IMR-90 (cell line): ENCODE measurements at regions not wholly inside any gene's neighbourhood (a gene's known extent, or its start where the extent isn't known, plus 50 kb on each side); places are given as distances from the start of the nearest gene placed in this dataset.

ENCODE experiments used
- ATAC-seq: fragments of 200-7000 bp; cut with Tn5 transposase; 2 replicates; pipeline ENCODE4 v1.9.1; 2020; ENCODE audit warnings: low read depth, mild to moderate bottlenecking, moderate library complexity
- BruUV-seq: library from RNA; stranded (reverse); fragments of 400-500 nt; replicated peaks from 2 replicates; lab custom pipeline; 2021; lab: Mats Ljungman, UMichigan
- CTCF ChIA-PET: fragments of 300-600 bp; formaldehyde crosslinking; extraction: SDS; loops from one replicate; lab custom pipeline; 2021; ENCODE audit warnings: antibody characterized with exemption; lab: Yijun Ruan, JAX
- POLR2A ChIA-PET: fragments of 300-600 bp; sonication (Branson Sonifier 250); formaldehyde crosslinking; loops from one replicate; lab custom pipeline; 2022; ENCODE audit warnings: antibody characterized with exemption; ENCODE audit not compliant: unreplicated experiment; lab: Charles Lee
- DNase-seq: peaks from one replicate; pipeline ENCODE4 v3.0.0; 2013
- H2AFZ ChIP-seq: replicated peaks from 2 replicates; pipeline ENCODE3; 2013; ENCODE audit warnings: low read length, mild to moderate bottlenecking; ENCODE audit not compliant: poor library complexity
- H2AK5ac ChIP-seq: 2 replicates; pipeline ENCODE4 v1.6.1; 2013; ENCODE audit warnings: low read depth, low read length, inconsistent platforms
- H2AK9ac ChIP-seq: replicated peaks from 2 replicates; pipeline ENCODE3; 2013; ENCODE audit warnings: mild to moderate bottlenecking, low read depth, low read length, moderate library complexity; ENCODE audit not compliant: poor library complexity
- H2BK120ac ChIP-seq: 2 replicates; pipeline ENCODE4 v1.6.1; 2013; ENCODE audit warnings: low read depth, low read length, inconsistent platforms
- H2BK15ac ChIP-seq: 3 replicates; pipeline ENCODE4 v1.6.1; 2013; ENCODE audit warnings: low read depth, low read length, inconsistent platforms
- H2BK20ac ChIP-seq: 2 replicates; pipeline ENCODE4 v1.6.1; 2013; ENCODE audit warnings: low read depth, mild to moderate bottlenecking, inconsistent platforms, low read length, moderate library complexity
- H2BK5ac ChIP-seq: 2 replicates; pipeline ENCODE4 v1.6.1; 2013; ENCODE audit warnings: mild to moderate bottlenecking, low read depth, low read length, inconsistent platforms; ENCODE audit not compliant: poor library complexity, severe bottlenecking
- H3K14ac ChIP-seq: replicated peaks from 2 replicates; pipeline ENCODE4 v1.6.1; 2013; ENCODE audit warnings: low read depth, low read length, inconsistent platforms
- H3K18ac ChIP-seq: 2 replicates; pipeline ENCODE4 v1.6.1; 2013; ENCODE audit warnings: low read depth, low read length, control low read depth
- H3K23ac ChIP-seq: 2 replicates; pipeline ENCODE4 v1.6.1; 2013; ENCODE audit warnings: low read depth, low read length, inconsistent platforms
- H3K27ac ChIP-seq: 2 replicates; pipeline ENCODE4 v1.5.1; 2013; ENCODE audit warnings: mild to moderate bottlenecking, control low read depth, low read length; ENCODE audit not compliant: insufficient read depth
- H3K27me3 ChIP-seq: 2 replicates; pipeline ENCODE4 v1.6.1; 2013; ENCODE audit warnings: low read length; ENCODE audit not compliant: control insufficient read depth, insufficient read depth
- H3K36me3 ChIP-seq: 2 replicates; pipeline ENCODE4 v1.6.1; 2013; ENCODE audit warnings: low read length, mixed read lengths; ENCODE audit not compliant: control insufficient read depth, insufficient read depth
- H3K4ac ChIP-seq: 2 replicates; pipeline ENCODE4 v1.6.1; 2013; ENCODE audit warnings: low read depth, low read length, inconsistent platforms
- H3K4me1 ChIP-seq: 2 replicates; pipeline ENCODE4 v1.6.1; 2013; ENCODE audit warnings: low read length, mixed read lengths; ENCODE audit not compliant: control insufficient read depth, insufficient read depth
- H3K4me2 ChIP-seq: 2 replicates; pipeline ENCODE4 v1.6.1; 2013; ENCODE audit warnings: low read depth, mild to moderate bottlenecking, control low read depth, low read length, moderate library complexity
- H3K4me3 ChIP-seq: 2 replicates; pipeline ENCODE4 v1.5.1; 2013; ENCODE audit warnings: low read depth, mild to moderate bottlenecking, control low read depth, low read length, moderate library complexity; ENCODE audit not compliant: insufficient read depth
- H3K56ac ChIP-seq: 2 replicates; pipeline ENCODE4 v1.6.1; 2013; ENCODE audit warnings: low read length, inconsistent platforms; ENCODE audit not compliant: insufficient read depth; ENCODE audit errors: extremely low read depth
- H3K79me1 ChIP-seq, 2 experiments: 2 replicates each; pipeline ENCODE4 v1.6.1; 2013; ENCODE audit warnings: low read length in 2 of 2, inconsistent platforms in 1 of 2, low read depth in 1 of 2
- H3K9ac ChIP-seq: 2 replicates; pipeline ENCODE4 v1.6.1; 2013; ENCODE audit warnings: low read depth, low read length, control low read depth
- H3K9me1 ChIP-seq: 2 replicates; pipeline ENCODE4 v1.6.1; 2013; ENCODE audit warnings: low read length, inconsistent platforms; ENCODE audit not compliant: insufficient read depth
- H3K9me3 ChIP-seq: 2 replicates; pipeline ENCODE4 v1.6.1; 2013; ENCODE audit warnings: low read length; ENCODE audit not compliant: control insufficient read depth, insufficient read depth
- H4K20me1 ChIP-seq: 2 replicates; pipeline ENCODE4 v1.6.1; 2013; ENCODE audit warnings: low read length, inconsistent platforms; ENCODE audit not compliant: insufficient read depth
- H4K5ac ChIP-seq: 2 replicates; pipeline ENCODE4 v1.6.1; 2013; ENCODE audit warnings: mild to moderate bottlenecking, low read depth, low read length, control low read depth
- H4K8ac ChIP-seq, 2 experiments: 2 replicates each; pipeline ENCODE4 v1.6.1; 2013; ENCODE audit warnings: low read depth in 2 of 2, low read length in 2 of 2, control low read depth in 1 of 2, inconsistent platforms in 1 of 2
- H4K91ac ChIP-seq: 2 replicates; pipeline ENCODE4 v1.6.1; 2013; ENCODE audit warnings: low read depth, low read length, inconsistent platforms; ENCODE audit not compliant: insufficient read depth
- BHLHE40 ChIP-seq: fragments of 150-350 bp; IDR thresholded peaks from 2 replicates; pipeline ENCODE4 v1.6.1; 2016; ENCODE audit warnings: mild to moderate bottlenecking, low read depth, low read length
- CEBPB ChIP-seq: IDR thresholded peaks from 2 replicates; pipeline ENCODE4 v1.6.1; 2012; ENCODE audit warnings: low read depth, low read length, improper control_type of control experiment
- CHD1 ChIP-seq: IDR thresholded peaks from 2 replicates; pipeline ENCODE4 v1.6.1; 2012; ENCODE audit warnings: low read depth, low read length, improper control_type of control experiment
- CTCF ChIP-seq: conservative IDR thresholded peaks from 2 replicates; pipeline ENCODE4 v1.5.1; 2012; ENCODE audit warnings: mild to moderate bottlenecking, low read depth, low read length, improper control_type of control experiment
- ELK1 ChIP-seq: fragments of 150-350 bp; IDR thresholded peaks from 2 replicates; pipeline ENCODE4 v1.6.1; 2016; ENCODE audit warnings: low read depth, mild to moderate bottlenecking, low read length, moderate library complexity, borderline replicate concordance
- FOS ChIP-seq: fragments of 150-350 bp; IDR thresholded peaks from 2 replicates; pipeline ENCODE4 v1.6.1; 2016; ENCODE audit warnings: low read depth, low read length
- MAFK ChIP-seq: IDR thresholded peaks from 2 replicates; pipeline ENCODE4 v1.6.1; 2012; ENCODE audit warnings: low read depth, low read length, improper control_type of control experiment
- MAZ ChIP-seq: IDR thresholded peaks from 2 replicates; pipeline ENCODE4 v1.6.1; 2012; ENCODE audit warnings: low read depth, mild to moderate bottlenecking, low read length, improper control_type of control experiment, moderate library complexity, borderline replicate concordance
- MXI1 ChIP-seq: IDR thresholded peaks from 2 replicates; pipeline ENCODE4 v1.6.1; 2012; ENCODE audit warnings: low read depth, mild to moderate bottlenecking, low read length, moderate library complexity, borderline replicate concordance
- NFE2L2 ChIP-seq: fragments of 150-350 bp; IDR thresholded peaks from 2 replicates; pipeline ENCODE4 v1.6.1; 2016; ENCODE audit warnings: low read depth, mild to moderate bottlenecking, low read length
- POLR2A ChIP-seq: IDR thresholded peaks from 2 replicates; pipeline ENCODE4 v1.6.1; 2012; ENCODE audit warnings: mild to moderate bottlenecking, low read depth, low read length
- RCOR1 ChIP-seq: IDR thresholded peaks from 2 replicates; pipeline ENCODE4 v1.6.1; 2012; ENCODE audit warnings: mild to moderate bottlenecking, low read length, improper control_type of control experiment; ENCODE audit not compliant: insufficient replicate concordance
- RFX5 ChIP-seq: IDR thresholded peaks from 2 replicates; pipeline ENCODE4 v1.8.0; 2012; ENCODE audit warnings: low read depth, mild to moderate bottlenecking, low read length, moderate library complexity
- SMC3 ChIP-seq: fragments of 150-350 bp; IDR thresholded peaks from 2 replicates; pipeline ENCODE4 v1.6.1; 2016; ENCODE audit warnings: low read depth, mild to moderate bottlenecking, antibody characterized with exemption, low read length, moderate library complexity
- USF2 ChIP-seq: fragments of 150-350 bp; IDR thresholded peaks from 2 replicates; pipeline ENCODE4 v1.6.1; 2017; ENCODE audit warnings: mild to moderate bottlenecking, antibody characterized with exemption, low read length, low read depth
- WGBS, 2 experiments: methylation state at CpG; one replicate each; pipeline versions ENCODE4 v1.1.5 to v1.1.7; 2013; ENCODE audit warnings: missing lambda C conversion rate in 2 of 2; ENCODE audit not compliant: insufficient read length in 1 of 2; ENCODE audit errors: extremely low coverage in 2 of 2; 5-methylcytosine and 5-hydroxymethylcytosine counted together
- dilution Hi-C: fragments of 300-500 bp; cut with HindIII; formaldehyde crosslinking; loops from one replicate; pipeline ENCODE4 v1.14.3; 2018; ENCODE audit warnings: low sequenced_read_pairs; ENCODE audit not compliant: unreplicated experiment
- in situ Hi-C: fragments of 300-500 bp; cut with MboI; formaldehyde crosslinking; loops from 3 replicates; pipeline ENCODE4 v1.14.3; 2019; ENCODE audit warnings: low sequenced_read_pairs, inconsistent platforms, mixed read lengths
- intact Hi-C: fragments of 100-400 bp; cut with micrococcal nuclease; formaldehyde crosslinking; loops from 2 replicates; pipeline ENCODE4 v1.10.0; 2022

GRCh38 chr16:72226136-72226535, 54.2 kb upstream of the PMFBP1 start:
- Histone ChIP-seq H3K14ac (no peak overlapping the region), H3K56ac (no peak overlapping the region), H2BK5ac (no peak overlapping the region), H3K79me1 (no peaks in the 10 kb centered on the region), H3K27ac (no peak overlapping the region), H2AK5ac (no peak overlapping the region), H3K36me3 (no peaks in the 10 kb centered on the region), H3K4me1 (no peaks in the 10 kb centered on the region), H3K27me3 (peaks cover 2% of the 10 kb centered on the region; the same call in 1 of the 2 replicates), H4K20me1 (no peaks in the 10 kb centered on the region), H3K4me2 (no peak overlapping the region), H2BK15ac (no peak overlapping the region), H4K91ac (no peak overlapping the region), H3K18ac (no peak overlapping the region), H3K4me3 (no peak overlapping the region), H2BK20ac (no peak overlapping the region), H3K23ac (no peak overlapping the region), H2BK120ac (no peak overlapping the region), H2AFZ (no peak overlapping the region), H3K9me3 (no peaks in the 10 kb centered on the region), H3K9me1 (no peaks in the 10 kb centered on the region), H4K5ac (no peak overlapping the region), H3K9ac (no peak overlapping the region), H2AK9ac (no peak overlapping the region), H4K8ac (no peak overlapping the region), H3K4ac (no peak overlapping the region)
- in situ Hi-C loops (loop anchor here (25.0 kb wide), 1 partner anchor 1661 kb away; no protein-coding TSS in a partner anchor), dilution Hi-C loops (loop anchor here (25.0 kb wide), 1 partner anchor 236 kb away; no protein-coding TSS in a partner anchor), intact Hi-C loops (no loop called here)
- CTCF ChIA-PET, result no interaction called here
- POLR2A ChIA-PET, result no interaction called here
- ATAC-seq (no peak), DNase-seq (no peak)
- no TSS peak for BruUV-seq
- TF ChIP-seq SMC3, result no peak
- TF ChIP-seq MXI1, result no peak
- TF ChIP-seq RFX5, result no peak
- TF ChIP-seq MAZ, result no peak
- no peak for TF ChIP-seq POLR2A
- no peak for TF ChIP-seq NFE2L2
- no peak for TF ChIP-seq CTCF
- TF ChIP-seq USF2, result no peak
- no peak for TF ChIP-seq CEBPB
- TF ChIP-seq FOS, result no peak
- no peak for TF ChIP-seq ELK1
- no peak for TF ChIP-seq BHLHE40
- no peak for TF ChIP-seq RCOR1
- no peak for TF ChIP-seq CHD1
- no peak for TF ChIP-seq MAFK
- WGBS, 2 experiments, result no CpG with 5 or more reads among the region's 3 CpGs
